VCaP (cell line): ENCODE measurements at regions not wholly inside any gene's neighbourhood (a gene's known extent, or its start where the extent isn't known, plus 50 kb on each side); places are given as distances from the start of the nearest gene placed in this dataset.

Experiments
- H3K27ac ChIP-seq: fragments of 450-650 bp; 2 replicates; pipeline ENCODE4 v1.5.1; 2017
- CTCF ChIP-seq: fragments of 450-650 bp; conservative IDR thresholded peaks from 2 replicates; pipeline ENCODE4 v1.5.1; 2017; ENCODE audit warnings: mild to moderate bottlenecking, moderate library complexity

DNA sequence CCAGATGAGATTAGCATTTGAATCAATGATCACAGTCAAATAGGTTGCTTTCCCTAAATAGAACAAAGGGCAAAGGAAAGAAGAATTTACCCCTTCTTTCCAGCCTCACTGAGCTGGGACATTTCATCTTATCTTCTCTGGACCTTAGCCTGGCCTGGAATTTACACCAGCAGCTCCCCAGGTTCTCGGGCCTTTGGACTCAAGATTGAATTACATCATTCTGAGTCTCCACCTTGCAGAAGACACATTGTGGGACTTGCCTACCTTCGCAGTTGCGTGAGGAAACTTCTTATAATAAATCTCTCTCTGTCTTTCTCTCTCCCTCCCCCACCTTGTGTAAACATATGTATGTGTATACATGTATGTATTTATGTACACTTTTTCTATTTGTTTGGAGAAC, 732.4 kb downstream of the IPMK start:
- H3K27ac ChIP-seq = no peak overlapping the region
- TF ChIP-seq CTCF = no peak

DNA sequence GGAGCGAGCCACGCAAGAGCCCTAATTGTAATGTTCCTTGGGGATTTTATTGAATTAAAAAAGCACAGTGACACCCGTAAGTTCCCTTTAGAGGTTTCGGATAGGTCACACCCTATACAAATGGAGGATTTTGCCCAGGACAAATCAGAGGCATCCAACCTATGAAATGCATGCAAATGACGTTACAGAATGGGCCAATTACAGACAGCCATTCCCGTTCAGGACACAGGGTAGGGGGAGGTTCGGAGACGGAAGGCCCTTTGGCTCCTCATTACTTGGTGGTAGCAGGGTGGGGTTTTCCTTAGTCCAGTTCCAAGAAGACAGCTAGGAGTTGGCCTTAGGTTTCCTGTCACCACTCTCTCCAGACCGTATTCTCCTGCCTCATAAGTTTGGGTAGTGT, 754.1 kb downstream of the IPMK start:
- no peak overlapping the region for H3K27ac ChIP-seq
- no peak for TF ChIP-seq CTCF

DNA sequence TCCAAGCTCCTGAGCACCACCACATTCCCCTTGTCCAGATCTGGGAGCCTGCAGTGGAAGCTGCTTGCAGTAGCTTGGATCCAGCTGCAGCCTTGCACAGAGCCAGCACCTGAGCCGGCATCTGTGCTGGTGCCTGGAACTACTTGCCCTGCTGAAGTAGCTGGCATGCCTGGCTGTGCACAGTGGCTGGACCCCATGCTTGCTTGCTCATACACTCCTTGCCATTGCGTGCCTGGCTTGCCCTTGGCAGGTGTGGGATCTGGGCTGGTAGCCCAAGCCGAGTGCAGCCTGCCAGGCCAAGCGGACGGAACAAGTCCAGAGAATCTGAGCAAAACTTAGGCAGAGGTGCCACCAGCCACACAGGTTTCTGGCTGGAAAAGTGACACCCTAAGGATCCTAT, 759.9 kb downstream of the IPMK start:
- no peak overlapping the region for H3K27ac ChIP-seq
- TF ChIP-seq CTCF = no peak

- no peak overlapping the region for H3K27ac ChIP-seq
- no peak for TF ChIP-seq CTCF
Measured at GRCh38 chr10:57506414-57507094, 761.1 kb downstream of the IPMK start.

GRCh38 chr10:57494486-57494885, 773.2 kb downstream of the IPMK start:
- TF ChIP-seq CTCF = no peak
- H3K27ac ChIP-seq = no peak overlapping the region

- no peak for TF ChIP-seq CTCF
- no peak overlapping the region for H3K27ac ChIP-seq
Measured at GRCh38 chr10:57482259-57482658, 785.4 kb downstream of the IPMK start.

DNA sequence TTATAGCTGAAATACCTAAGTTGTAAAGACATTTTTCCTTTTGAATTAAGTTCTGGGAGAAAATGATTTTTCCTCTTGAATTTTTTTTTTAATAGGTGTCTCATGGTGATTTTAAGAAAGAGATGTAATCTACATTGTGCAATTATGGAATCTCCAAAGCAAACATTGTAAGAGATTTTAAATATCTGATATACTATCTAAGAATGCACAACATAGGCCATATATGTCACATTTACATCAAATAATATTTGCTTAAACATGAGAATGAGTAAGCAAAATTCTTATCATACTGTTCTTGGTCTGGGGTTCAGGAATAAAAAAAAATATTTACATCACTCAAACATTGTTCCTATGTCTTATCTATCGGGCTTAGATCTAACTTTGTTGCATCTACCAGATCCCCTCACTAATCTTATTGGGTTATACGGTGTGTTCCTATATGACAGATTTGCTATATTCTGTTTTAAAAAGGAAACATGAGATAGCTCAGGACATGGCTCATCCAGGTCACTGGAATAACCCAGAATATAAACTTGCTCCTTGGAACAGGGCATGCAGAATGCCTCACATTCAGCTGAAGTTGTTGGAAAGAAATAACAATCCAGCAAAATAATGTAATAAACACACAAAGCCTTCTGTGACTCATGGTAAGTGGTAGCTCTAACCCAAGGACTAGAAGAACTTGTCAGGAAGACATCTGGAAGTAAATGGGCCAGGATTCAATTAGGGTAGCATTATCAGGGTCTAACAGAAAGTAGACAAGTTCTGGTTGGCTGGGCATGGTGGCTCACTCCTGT, 794.7 kb downstream of the IPMK start:
- no peak for TF ChIP-seq CTCF
- no peak overlapping the region for H3K27ac ChIP-seq
